Trophoblast cell (in vitro differentiated cells and primary cell): ENCODE measurements at regions not wholly inside any gene's neighbourhood (a gene's known extent, or its start where the extent isn't known, plus 50 kb on each side); places are given as distances from the start of the nearest gene placed in this dataset.

Experiments
- DNase-seq, 2 donors: peaks; one replicate each; pipeline ENCODE4 v3.0.0-alpha.2; 2016
- H2AFZ ChIP-seq: 2 replicates; pipeline ENCODE4 v1.6.1; 2013; ENCODE audit warnings: low read length, moderate library complexity, mild to moderate bottlenecking; ENCODE audit not compliant: insufficient read depth, poor library complexity
- H2AK5ac ChIP-seq: 2 replicates; pipeline ENCODE4 v1.6.1; 2013; ENCODE audit warnings: mild to moderate bottlenecking, low read length
- H2BK120ac ChIP-seq: 2 replicates; pipeline ENCODE4 v1.6.1; 2013; ENCODE audit warnings: low read length, mild to moderate bottlenecking, moderate library complexity; ENCODE audit not compliant: insufficient read depth, poor library complexity
- H2BK12ac ChIP-seq: 2 replicates; pipeline ENCODE4 v1.6.1; 2013; ENCODE audit warnings: mild to moderate bottlenecking, low read length, moderate library complexity
- H2BK5ac ChIP-seq: 2 replicates; pipeline ENCODE4 v1.6.1; 2013; ENCODE audit warnings: low read length, low read depth, moderate library complexity, mild to moderate bottlenecking; ENCODE audit not compliant: poor library complexity
- H3K14ac ChIP-seq: 2 replicates; pipeline ENCODE4 v1.6.1; 2013; ENCODE audit warnings: mild to moderate bottlenecking, low read length
- H3K18ac ChIP-seq: 2 replicates; pipeline ENCODE4 v1.6.1; 2013; ENCODE audit warnings: mild to moderate bottlenecking, low read length
- H3K23ac ChIP-seq: 2 replicates; pipeline ENCODE4 v1.6.1; 2013; ENCODE audit warnings: low read length
- H3K27ac ChIP-seq: 2 replicates; pipeline ENCODE4 v1.5.1; 2013; ENCODE audit warnings: low read depth, mild to moderate bottlenecking, inconsistent platforms, low read length, moderate library complexity
- H3K27me3 ChIP-seq: 2 replicates; pipeline ENCODE4 v1.6.1; 2013; ENCODE audit warnings: inconsistent platforms, mild to moderate bottlenecking, low read length, moderate library complexity; ENCODE audit not compliant: insufficient read depth
- H3K36me3 ChIP-seq, 2 experiments: 1 replicate in 1 of 2; 2 replicates in 1 of 2; pipeline ENCODE4 v1.6.1; 2013; ENCODE audit warnings: low read length in 2 of 2, mild to moderate bottlenecking in 2 of 2, moderate library complexity in 1 of 2; ENCODE audit not compliant: insufficient read depth in 2 of 2, control insufficient read depth in 1 of 2
- H3K4ac ChIP-seq: 2 replicates; pipeline ENCODE4 v1.6.1; 2013; ENCODE audit warnings: low read depth, mild to moderate bottlenecking, low read length, moderate library complexity
- H3K4me1 ChIP-seq, 2 experiments: 1 replicate in 1 of 2; 2 replicates in 1 of 2; pipeline ENCODE4 v1.6.1; 2013; ENCODE audit warnings: low read length in 2 of 2, mild to moderate bottlenecking in 2 of 2, moderate library complexity in 1 of 2; ENCODE audit not compliant: insufficient read depth in 2 of 2, control insufficient read depth in 1 of 2
- H3K4me2 ChIP-seq: 2 replicates; pipeline ENCODE4 v1.6.1; 2013; ENCODE audit warnings: inconsistent platforms, mild to moderate bottlenecking, low read length, moderate library complexity
- H3K4me3 ChIP-seq: 2 replicates; pipeline ENCODE4 v1.5.1; 2013; ENCODE audit warnings: mild to moderate bottlenecking, low read depth, low read length, inconsistent platforms
- H3K79me1 ChIP-seq: one replicate; pipeline ENCODE4 v1.6.1; 2013; ENCODE audit warnings: low read length
- H3K79me2 ChIP-seq: 2 replicates; pipeline ENCODE4 v1.6.1; 2013; ENCODE audit warnings: low read length, mild to moderate bottlenecking; ENCODE audit not compliant: control insufficient read depth, insufficient read depth, poor library complexity
- H3K9ac ChIP-seq: 2 replicates; pipeline ENCODE4 v1.6.1; 2013; ENCODE audit warnings: mild to moderate bottlenecking, low read length
- H3K9me3 ChIP-seq: 2 replicates; pipeline ENCODE4 v1.6.1; 2013; ENCODE audit warnings: low read depth, mild to moderate bottlenecking, control low read depth, inconsistent platforms, low read length; ENCODE audit not compliant: insufficient read depth
- H4K12ac ChIP-seq: 2 replicates; pipeline ENCODE4 v1.6.1; 2013; ENCODE audit warnings: low read depth, mild to moderate bottlenecking, low read length, moderate library complexity
- H4K8ac ChIP-seq: 2 replicates; pipeline ENCODE4 v1.6.1; 2013; ENCODE audit warnings: low read depth, mild to moderate bottlenecking, low read length, moderate library complexity
- H4K91ac ChIP-seq: one replicate; pipeline ENCODE4 v1.6.1; 2013; ENCODE audit warnings: low read depth, mild to moderate bottlenecking, low read length, moderate library complexity
- WGBS: extraction: QIAGEN DNeasy Blood & Tissue Kit; methylation state at CpG from one replicate; pipeline ENCODE4 v1.1.7; 2013; ENCODE audit warnings: missing lambda C conversion rate; ENCODE audit not compliant: insufficient read length, insufficient coverage; ENCODE audit errors: extremely low coverage; 5-methylcytosine and 5-hydroxymethylcytosine counted together

DNA sequence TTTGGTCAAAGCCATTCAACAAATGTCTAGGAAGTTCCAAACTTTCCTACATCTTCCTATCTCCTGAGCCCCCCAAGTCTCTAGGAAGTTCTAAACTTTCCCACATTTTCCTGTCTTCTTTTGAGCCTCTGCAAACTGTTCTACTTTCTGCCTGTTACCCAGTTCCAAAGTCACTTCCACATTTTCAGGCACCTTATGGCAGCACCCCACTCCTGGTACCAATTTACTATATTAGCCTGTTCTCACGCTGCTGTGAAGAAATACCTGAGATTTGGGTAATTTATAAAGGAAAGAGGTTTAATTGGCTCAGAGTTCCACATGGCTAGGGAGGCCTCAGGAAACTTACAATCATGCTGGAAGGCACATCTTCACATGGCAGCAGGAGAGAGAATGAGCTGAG is 869.2 kb downstream of the TDRD15 start:
- no peak overlapping the region for H3K27ac ChIP-seq

DNA sequence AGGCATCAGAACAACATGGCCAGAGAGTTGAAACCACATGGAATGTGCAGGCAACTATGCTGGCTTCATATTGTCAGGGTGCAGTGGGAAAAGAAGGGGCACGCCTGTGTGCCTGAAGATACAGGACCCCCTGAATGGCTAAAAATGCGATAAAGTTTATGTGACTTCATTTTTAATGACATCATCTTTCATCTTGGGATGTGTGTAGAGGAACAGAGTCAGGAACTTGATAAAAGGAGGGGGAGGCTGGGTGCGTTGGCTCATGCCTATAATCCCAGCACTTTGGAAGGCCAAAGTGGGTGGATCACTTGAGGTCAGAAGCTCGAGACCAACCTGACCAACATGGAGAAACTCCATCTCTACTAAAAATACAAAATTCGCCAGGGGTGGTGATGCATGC is 872.6 kb downstream of the TDRD15 start:
- Histone ChIP-seq H3K14ac (no peak overlapping the region), H3K18ac (no peak overlapping the region), H3K4me1 (no peaks in the 10 kb centered on the region), H2AK5ac (no peak overlapping the region), H3K23ac (no peak overlapping the region), H2BK12ac (no peak overlapping the region), H3K27ac (no peak overlapping the region), H2BK5ac (no peak overlapping the region), H2BK120ac (no peak overlapping the region), H3K79me2 (no peaks in the 10 kb centered on the region), H4K8ac (no peak overlapping the region), H4K12ac (no peak overlapping the region), H3K27me3 (no peaks in the 10 kb centered on the region), H3K79me1 (no peaks in the 10 kb centered on the region), H3K4ac (no peak overlapping the region), H4K91ac (no peak overlapping the region), H3K4me3 (no peak overlapping the region), H2AFZ (no peak overlapping the region), H3K9me3 (peaks cover 6% of the 10 kb centered on the region), H3K4me2 (no peak overlapping the region), H3K9ac (no peak overlapping the region), H3K36me3 (no peaks in the 10 kb centered on the region)
- DNase-seq: no peak
- no CpG with 5 or more reads among the region's 5 CpGs for WGBS

More for the DNA sequence above, 869.2 kb downstream of the TDRD15 start:
- Histone ChIP-seq H3K27me3 (no peaks in the 10 kb centered on the region), H4K12ac (no peak overlapping the region), H3K23ac (no peak overlapping the region), H3K18ac (no peak overlapping the region), H3K4me1 (no peaks in the 10 kb centered on the region), H3K36me3 (no peaks in the 10 kb centered on the region), H4K8ac (no peak overlapping the region), H2AK5ac (no peak overlapping the region), H2BK5ac (no peak overlapping the region), H4K91ac (no peak overlapping the region), H3K14ac (no peak overlapping the region), H3K4me2 (no peak overlapping the region), H3K79me2 (no peaks in the 10 kb centered on the region), H3K9ac (no peak overlapping the region), H2BK12ac (no peak overlapping the region), H2AFZ (no peak overlapping the region), H3K79me1 (no peaks in the 10 kb centered on the region), H2BK120ac (no peak overlapping the region), H3K9me3 (peaks cover 6% of the 10 kb centered on the region), H3K4me3 (no peak overlapping the region), H3K4ac (no peak overlapping the region)
- no peak for DNase-seq
- no CpG with 5 or more reads among the region's 1 CpG for WGBS

DNA sequence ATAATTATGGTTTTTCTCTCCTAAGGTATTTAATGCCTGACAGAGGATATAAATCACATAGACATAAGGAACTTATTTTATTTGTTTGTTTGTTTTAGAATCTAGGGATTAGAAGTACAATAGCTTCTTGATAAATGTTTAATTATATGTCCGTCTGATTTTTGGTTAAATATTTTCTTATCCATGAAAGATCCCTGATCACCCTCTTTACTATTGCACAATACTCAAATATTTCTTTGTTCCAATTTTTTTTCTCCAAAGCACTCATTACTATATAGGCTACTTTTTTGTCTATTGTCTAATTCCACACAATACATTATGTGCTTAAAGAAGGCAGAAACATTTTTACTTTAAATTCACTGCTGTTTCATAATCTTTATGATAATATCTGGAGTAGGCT is 875.8 kb downstream of the TDRD15 start:
- no peak for DNase-seq
- H3K4me3 ChIP-seq: no peak overlapping the region
- no peak overlapping the region for H2AFZ ChIP-seq
- H4K91ac ChIP-seq: no peak overlapping the region
- H3K23ac ChIP-seq: no peak overlapping the region
- no peaks in the 10 kb centered on the region for H3K79me2 ChIP-seq
- no peak overlapping the region for H3K14ac ChIP-seq
- H3K27me3 ChIP-seq: no peaks in the 10 kb centered on the region
- H2BK5ac ChIP-seq: no peak overlapping the region
- H4K12ac ChIP-seq: no peak overlapping the region
- no peak overlapping the region for H2AK5ac ChIP-seq
- H3K4me1 ChIP-seq: no peaks in the 10 kb centered on the region
- H3K27ac ChIP-seq: no peak overlapping the region
- no peak overlapping the region for H2BK12ac ChIP-seq
- no peaks in the 10 kb centered on the region for H3K79me1 ChIP-seq
- H2BK120ac ChIP-seq: no peak overlapping the region
- no peaks in the 10 kb centered on the region for H3K36me3 ChIP-seq
- no peaks in the 10 kb centered on the region for H3K9me3 ChIP-seq
- H3K9ac ChIP-seq: no peak overlapping the region
- H3K4ac ChIP-seq: no peak overlapping the region
- no CpG with 5 or more reads among the region's 1 CpG for WGBS
- H4K8ac ChIP-seq: no peak overlapping the region
- H3K4me2 ChIP-seq: no peak overlapping the region
- H3K18ac ChIP-seq: no peak overlapping the region

DNA sequence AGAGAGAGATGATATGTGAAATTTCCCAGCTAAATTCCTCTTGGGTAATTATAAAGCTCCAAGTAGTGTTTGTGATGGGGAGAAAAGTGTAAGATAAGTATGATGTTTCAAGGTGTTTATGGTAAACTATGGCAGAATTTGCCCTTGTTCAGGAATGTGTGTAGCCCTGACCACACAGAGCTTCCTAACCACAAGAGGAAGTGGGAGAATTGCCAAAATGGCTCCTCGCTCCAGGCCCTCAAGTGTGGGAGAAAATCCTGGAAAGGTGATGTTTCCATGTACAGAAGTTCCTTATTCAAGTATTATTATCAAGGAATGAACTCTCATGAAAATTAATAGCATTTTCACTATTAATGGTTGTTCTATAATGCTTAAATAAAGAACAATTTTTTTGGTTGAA is 878.3 kb downstream of the TDRD15 start:
- WGBS: no CpG with 5 or more reads among the region's 1 CpG

More for the DNA sequence above, 878.3 kb downstream of the TDRD15 start:
- Histone ChIP-seq H3K4me2 (no peak overlapping the region), H2AK5ac (no peak overlapping the region), H3K23ac (no peak overlapping the region), H4K12ac (no peak overlapping the region), H3K27me3 (no peaks in the 10 kb centered on the region), H2BK12ac (no peak overlapping the region), H3K9me3 (no peaks in the 10 kb centered on the region), H3K9ac (no peak overlapping the region), H3K79me1 (no peaks in the 10 kb centered on the region), H2BK5ac (no peak overlapping the region), H3K4ac (no peak overlapping the region), H3K4me1 (no peaks in the 10 kb centered on the region), H3K4me3 (no peak overlapping the region), H3K18ac (no peak overlapping the region), H4K8ac (no peak overlapping the region), H3K14ac (no peak overlapping the region), H3K79me2 (no peaks in the 10 kb centered on the region), H2BK120ac (no peak overlapping the region), H3K36me3 (no peaks in the 10 kb centered on the region), H4K91ac (no peak overlapping the region), H2AFZ (no peak overlapping the region), H3K27ac (no peak overlapping the region)
- no peak for DNase-seq
